ENCODE measurements at regions not wholly inside any gene's neighbourhood (a gene's known extent, or its start where the extent isn't known, plus 50 kb on each side); places are given as distances from the start of the nearest gene placed in this dataset.

GRCh38 chr3:24812116-24812515, 317.5 kb upstream of the THRB start:
- intact Hi-C loops (cut with micrococcal nuclease): no loop called here
- H3K4me1 ChIP-seq (ENCODE audit: control insufficient read depth in 1 of 2, insufficient read depth in 2 of 2, low read length in 2 of 2): no peaks in the 10 kb centered on the region
- H3K27ac ChIP-seq (ENCODE audit: low read depth in 1 of 2, low read length in 2 of 2): no peak overlapping the region
- no peak overlapping the region for H3K9ac ChIP-seq (ENCODE audit: insufficient read depth, low read length, poor library complexity, severe bottlenecking)
- no peak overlapping the region for H2AFZ ChIP-seq (ENCODE audit: insufficient read depth, low read depth, low read length, poor library complexity, severe bottlenecking)
- H4K20me1 ChIP-seq (ENCODE audit: insufficient read depth, low read length): no peaks in the 10 kb centered on the region
- H3K4me2 ChIP-seq (replicated peaks; ENCODE audit: extremely low read depth, low read length, poor library complexity, severe bottlenecking): no peak overlapping the region
- Mint-ChIP-seq H3K9me3 (peaks cover 0 to 7% (median 4%) of the 10 kb centered on the region in 7 donors), H3K4me3 (no peak overlapping the region), H3K4me1 (no peaks in the 10 kb centered on the region), H3K27me3 (ENCODE audit: low read depth in 3 of 3) (no peaks in the 10 kb centered on the region), H3K36me3 (no peaks in the 10 kb centered on the region), H3K27ac (no peak overlapping the region)
- no peak overlapping the region for H3K4me3 ChIP-seq (replicated peaks in 1 of 3; ENCODE audit: low read depth in 2 of 3, low read length in 3 of 3)
- DNase-seq: no peak
- H3K27me3 ChIP-seq (ENCODE audit: control insufficient read depth in 2 of 2, insufficient read depth in 2 of 2, low read length in 2 of 2): no peaks in the 10 kb centered on the region
- no peaks in the 10 kb centered on the region for H3K36me3 ChIP-seq (replicated peaks in 1 of 2; ENCODE audit: control insufficient read depth in 1 of 2, insufficient read depth in 2 of 2, low read length in 2 of 2)
- WGBS (ENCODE audit: insufficient coverage): 80% methylated on average over 1 of the region's 1 CpG
- no peak for TF ChIP-seq CTCF (IDR thresholded peaks at IDR 0.05)
- peaks cover 0 to 4% of the 10 kb centered on the region in 2 donors for H3K9me3 ChIP-seq (replicated peaks in 1 of 2; ENCODE audit: control insufficient read depth in 1 of 2, insufficient read depth in 1 of 2, low read length in 2 of 2)
- H3K79me2 ChIP-seq (ENCODE audit: insufficient read depth, low read length): no peaks in the 10 kb centered on the region

- DNase-seq: no peak
- no peak overlapping the region for H3K27ac ChIP-seq (ENCODE audit: low read depth in 1 of 2, low read length in 2 of 2)
- H3K27me3 ChIP-seq (ENCODE audit: control insufficient read depth in 2 of 2, insufficient read depth in 2 of 2, low read length in 2 of 2): no peaks in the 10 kb centered on the region
- peaks cover 0 to 4% of the 10 kb centered on the region in 2 donors for H3K9me3 ChIP-seq (replicated peaks in 1 of 2; ENCODE audit: control insufficient read depth in 1 of 2, insufficient read depth in 1 of 2, low read length in 2 of 2)
- H4K20me1 ChIP-seq (ENCODE audit: insufficient read depth, low read length): no peaks in the 10 kb centered on the region
- no peak overlapping the region for H2AFZ ChIP-seq (ENCODE audit: insufficient read depth, low read depth, low read length, poor library complexity, severe bottlenecking)
- H3K4me2 ChIP-seq (replicated peaks; ENCODE audit: extremely low read depth, low read length, poor library complexity, severe bottlenecking): no peak overlapping the region
- no peaks in the 10 kb centered on the region for H3K36me3 ChIP-seq (replicated peaks in 1 of 2; ENCODE audit: control insufficient read depth in 1 of 2, insufficient read depth in 2 of 2, low read length in 2 of 2)
- no peaks in the 10 kb centered on the region for H3K79me2 ChIP-seq (ENCODE audit: insufficient read depth, low read length)
- H3K4me1 Mint-ChIP-seq: no peaks in the 10 kb centered on the region
- no CpG with 5 or more reads among the region's 1 CpG for WGBS (ENCODE audit: insufficient coverage)
- no peaks in the 10 kb centered on the region for H3K27me3 Mint-ChIP-seq (ENCODE audit: low read depth in 3 of 3)
- H3K9me3 Mint-ChIP-seq: peaks cover 0 to 10% (median 3%) of the 10 kb centered on the region in 7 donors
- no peaks in the 10 kb centered on the region for H3K4me1 ChIP-seq (ENCODE audit: control insufficient read depth in 1 of 2, insufficient read depth in 2 of 2, low read length in 2 of 2)
- no peaks in the 10 kb centered on the region for H3K36me3 Mint-ChIP-seq
- intact Hi-C loops (cut with micrococcal nuclease): no loop called here
- no peak overlapping the region for H3K4me3 Mint-ChIP-seq
- H3K9ac ChIP-seq (ENCODE audit: insufficient read depth, low read length, poor library complexity, severe bottlenecking): no peak overlapping the region
- TF ChIP-seq CTCF (IDR thresholded peaks at IDR 0.05): no peak
- H3K27ac Mint-ChIP-seq: no peak overlapping the region
- H3K4me3 ChIP-seq (replicated peaks in 1 of 3; ENCODE audit: low read depth in 2 of 3, low read length in 3 of 3): no peak overlapping the region
Measured at GRCh38 chr3:24818055-24818454, 323.4 kb upstream of the THRB start.

All from CD14-positive monocyte (primary cell).